ENCODE measurements at regions not wholly inside any gene's neighbourhood (a gene's known extent, or its start where the extent isn't known, plus 50 kb on each side); places are given as distances from the start of the nearest gene placed in this dataset.

DNA sequence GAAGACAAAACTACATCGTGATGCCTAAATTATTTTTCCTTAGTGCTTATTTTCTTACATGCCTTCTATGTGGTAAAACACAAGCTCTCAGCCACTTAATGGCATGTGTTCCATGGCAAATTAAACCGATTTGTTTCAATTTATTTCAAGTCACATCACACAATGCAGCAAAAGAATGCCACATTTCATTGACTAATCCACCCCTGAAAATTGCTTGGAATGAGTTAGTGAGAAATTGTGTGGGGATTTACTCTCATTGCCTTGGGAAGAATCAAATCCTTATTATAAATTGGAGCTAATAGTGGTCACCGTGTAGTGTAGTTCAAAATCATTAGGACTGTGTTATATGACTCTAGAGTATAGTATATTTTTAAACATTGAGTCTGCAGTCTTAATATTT lies 485.5 kb upstream of the KLHL1 start:
- TF ChIP-seq, protein P1, sequence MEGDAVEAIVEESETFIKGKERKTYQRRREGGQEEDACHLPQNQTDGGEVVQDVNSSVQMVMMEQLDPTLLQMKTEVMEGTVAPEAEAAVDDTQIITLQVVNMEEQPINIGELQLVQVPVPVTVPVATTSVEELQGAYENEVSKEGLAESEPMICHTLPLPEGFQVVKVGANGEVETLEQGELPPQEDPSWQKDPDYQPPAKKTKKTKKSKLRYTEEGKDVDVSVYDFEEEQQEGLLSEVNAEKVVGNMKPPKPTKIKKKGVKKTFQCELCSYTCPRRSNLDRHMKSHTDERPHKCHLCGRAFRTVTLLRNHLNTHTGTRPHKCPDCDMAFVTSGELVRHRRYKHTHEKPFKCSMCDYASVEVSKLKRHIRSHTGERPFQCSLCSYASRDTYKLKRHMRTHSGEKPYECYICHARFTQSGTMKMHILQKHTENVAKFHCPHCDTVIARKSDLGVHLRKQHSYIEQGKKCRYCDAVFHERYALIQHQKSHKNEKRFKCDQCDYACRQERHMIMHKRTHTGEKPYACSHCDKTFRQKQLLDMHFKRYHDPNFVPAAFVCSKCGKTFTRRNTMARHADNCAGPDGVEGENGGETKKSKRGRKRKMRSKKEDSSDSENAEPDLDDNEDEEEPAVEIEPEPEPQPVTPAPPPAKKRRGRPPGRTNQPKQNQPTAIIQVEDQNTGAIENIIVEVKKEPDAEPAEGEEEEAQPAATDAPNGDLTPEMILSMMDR (conservative IDR thresholded peaks at IDR 0.05), result no peak
- no peak overlapping the region for H3K27ac ChIP-seq

DNA sequence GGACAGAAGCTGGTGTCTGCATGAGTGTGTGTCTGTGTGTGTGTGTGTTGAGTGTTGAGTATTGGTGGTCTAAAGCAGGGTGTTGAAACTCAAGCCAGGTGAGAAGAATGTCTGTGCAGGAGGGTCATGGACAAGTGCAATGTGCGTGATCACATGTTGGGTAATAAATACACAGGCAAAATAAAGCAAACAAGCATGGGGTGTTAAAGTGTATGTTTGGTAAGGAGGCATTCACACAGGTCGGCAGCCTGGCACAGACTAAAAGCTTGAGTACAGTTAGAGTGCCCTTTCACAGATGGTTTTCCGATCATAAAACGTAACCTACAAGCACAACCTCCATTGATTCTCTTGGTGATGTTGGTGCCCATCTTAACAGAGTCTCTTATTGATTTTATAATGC lies 476.9 kb upstream of the KLHL1 start:
- TF ChIP-seq, protein P1 (conservative IDR thresholded peaks at IDR 0.05), result no peak
- no peak overlapping the region for H3K27ac ChIP-seq

DNA sequence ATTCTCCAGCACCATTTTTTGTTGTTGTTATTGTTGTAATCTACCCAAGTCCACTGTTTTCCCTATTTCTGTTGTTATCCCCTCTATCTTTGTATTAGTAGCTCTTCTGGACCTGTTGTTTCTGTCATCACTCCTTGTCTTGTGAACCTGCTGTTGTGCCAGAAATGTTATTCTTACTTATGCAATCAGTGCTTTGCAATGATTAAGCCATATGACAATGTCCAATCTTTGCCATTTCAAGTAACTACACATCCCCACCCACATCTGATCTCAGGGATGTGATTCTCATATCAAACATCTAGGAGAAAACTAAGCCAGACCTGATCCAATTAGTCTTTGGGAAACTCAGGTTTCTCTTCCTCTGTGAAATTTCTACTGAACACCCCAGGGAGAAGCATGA lies 472.6 kb upstream of the KLHL1 start:
- TF ChIP-seq, protein P1 (conservative IDR thresholded peaks at IDR 0.05), result no peak
- H3K27ac ChIP-seq, result no peak overlapping the region

- TF ChIP-seq, protein P1 (conservative IDR thresholded peaks at IDR 0.05), result no peak
- H3K27ac ChIP-seq, result no peak overlapping the region
These were observed 471.7 kb upstream of the KLHL1 start for GRCh38 chr13:70579941-70580340.

DNA sequence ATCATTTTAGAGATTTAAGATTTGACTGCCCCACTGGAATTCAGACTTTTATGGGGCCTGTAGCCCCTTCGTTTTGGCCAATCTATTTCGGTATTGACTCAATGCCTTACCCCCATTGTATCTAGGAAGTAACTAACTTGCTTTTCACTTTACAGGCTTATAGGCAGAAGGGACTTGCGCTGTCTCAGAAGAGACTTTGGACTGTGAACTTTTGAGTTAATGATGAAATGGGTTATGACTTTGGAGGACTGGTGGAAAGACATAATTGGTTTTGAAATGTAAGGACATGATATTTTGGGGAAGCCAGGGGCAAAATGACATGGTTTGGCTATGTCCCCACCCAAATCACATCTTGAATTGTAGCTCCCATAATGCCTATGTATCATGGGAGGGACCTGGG lies 463.0 kb upstream of the KLHL1 start:
- TF ChIP-seq, protein P1 (conservative IDR thresholded peaks at IDR 0.05), result no peak

GRCh38 chr13:70568571-70568970 lies 460.3 kb upstream of the KLHL1 start:
- H3K27ac ChIP-seq, result no peak overlapping the region
- TF ChIP-seq, protein P1 (conservative IDR thresholded peaks at IDR 0.05), result peak; percentile 60

More for the DNA sequence above, 463.0 kb upstream of the KLHL1 start:
- no peak overlapping the region for H3K27ac ChIP-seq

- TF ChIP-seq, protein P1 (conservative IDR thresholded peaks at IDR 0.05), result no peak
- H3K27ac ChIP-seq, result no peak overlapping the region
These were observed 436.5 kb upstream of the KLHL1 start for GRCh38 chr13:70544706-70545105.

- H3K27ac ChIP-seq, result no peak overlapping the region
- TF ChIP-seq, protein P1 (conservative IDR thresholded peaks at IDR 0.05), result no peak
These were observed 433.2 kb upstream of the KLHL1 start for GRCh38 chr13:70541451-70541850.

Data from VCaP (cell line).